CD4-positive, alpha-beta T cell treated with Interferon gamma for 1 hour (primary cell): ENCODE measurements at regions not wholly inside any gene's neighbourhood (a gene's known extent, or its start where the extent isn't known, plus 50 kb on each side); places are given as distances from the start of the nearest gene placed in this dataset.
"Not testable (repeated sequence)": the region's sequence is repeated elsewhere in the genome, so short reads cannot be mapped to it uniquely, and the experiment has no call there.

ENCODE experiments used
- DNase-seq: peaks from one replicate; pipeline ENCODE4 v3.0.0-alpha.2; 2020

- no peak for DNase-seq
Measured at GRCh38 chr3:101950985-101951733, 101.8 kb downstream of the NFKBIZ start.

- DNase-seq, result no peak
Measured at GRCh38 chr3:101954361-101954760, 105.0 kb downstream of the NFKBIZ start.

- no peak for DNase-seq
Measured at GRCh38 chr3:101954936-101955335, 105.6 kb downstream of the NFKBIZ start.

- no peak for DNase-seq
Measured at GRCh38 chr3:101962055-101962454, 112.7 kb downstream of the NFKBIZ start.

- no peak for DNase-seq
Measured at GRCh38 chr3:101963902-101964362, 114.6 kb downstream of the NFKBIZ start.

- no peak for DNase-seq
Measured at GRCh38 chr3:101964861-101965260, 115.5 kb downstream of the NFKBIZ start.

- DNase-seq, result no peak
Measured at GRCh38 chr3:101966226-101966625, 116.9 kb downstream of the NFKBIZ start.

GRCh38 chr3:101970212-101970611, 120.9 kb downstream of the NFKBIZ start:
- DNase-seq, result no peak

GRCh38 chr3:101970905-101971304, 121.6 kb downstream of the NFKBIZ start:
- DNase-seq, result no peak

- DNase-seq, result no peak
Measured at GRCh38 chr3:101972430-101973162, 123.3 kb downstream of the NFKBIZ start.

- no peak for DNase-seq
Measured at GRCh38 chr3:101973163-101973505, 123.8 kb downstream of the NFKBIZ start.

- not testable (repeated sequence) for DNase-seq
Measured at GRCh38 chr3:101975415-101975814, 126.1 kb downstream of the NFKBIZ start.

- DNase-seq, result no peak
Measured at GRCh38 chr3:101976473-101976872, 127.2 kb downstream of the NFKBIZ start.

GRCh38 chr3:101978348-101978747, 129.0 kb downstream of the NFKBIZ start:
- no peak for DNase-seq

- DNase-seq, result no peak
Measured at GRCh38 chr3:101979033-101979432, 129.7 kb downstream of the NFKBIZ start.

- no peak for DNase-seq
Measured at GRCh38 chr3:101984356-101984755, 135.0 kb downstream of the NFKBIZ start.

GRCh38 chr3:101988596-101988995, 139.3 kb downstream of the NFKBIZ start:
- no peak for DNase-seq

- DNase-seq, result no peak
Measured at GRCh38 chr3:101989578-101990200, 140.4 kb downstream of the NFKBIZ start.

GRCh38 chr3:101992863-101993262, 143.5 kb downstream of the NFKBIZ start:
- no peak for DNase-seq

- DNase-seq, result no peak
Measured at GRCh38 chr3:101994386-101994785, 145.1 kb downstream of the NFKBIZ start.

- DNase-seq, result no peak
Measured at GRCh38 chr3:101995371-101996046, 146.2 kb downstream of the NFKBIZ start.

GRCh38 chr3:101996832-101997231, 147.5 kb downstream of the NFKBIZ start:
- no peak for DNase-seq

GRCh38 chr3:101998256-101998926, 149.1 kb downstream of the NFKBIZ start:
- no peak for DNase-seq
